RWPE2 (cell line): ENCODE measurements at regions not wholly inside any gene's neighbourhood (a gene's known extent, or its start where the extent isn't known, plus 50 kb on each side); places are given as distances from the start of the nearest gene placed in this dataset.

Experiments
- ATAC-seq: fragments of 200-7000 bp; cut with Tn5 transposase; 3 replicates; pipeline ENCODE4 v1.9.1; 2021; ENCODE audit warnings: low read depth
- DNase-seq: peaks from one replicate; pipeline ENCODE4 v3.0.0-alpha.2; 2020; ENCODE audit warnings: low spot score
- H3K27ac ChIP-seq: fragments of 450-650 bp; 2 replicates; pipeline ENCODE4 v1.5.1; 2017; ENCODE audit warnings: mild to moderate bottlenecking; ENCODE audit not compliant: poor library complexity, severe bottlenecking
- H3K27me3 ChIP-seq: fragments of 250-450 bp; sonication (Bioruptor Pico); 2 replicates; pipeline ENCODE4 v1.5.1; 2021; ENCODE audit warnings: mild to moderate bottlenecking, moderate library complexity; ENCODE audit not compliant: insufficient read depth, poor library complexity, severe bottlenecking
- H3K36me3 ChIP-seq: fragments of 250-450 bp; sonication (Bioruptor Pico); 2 replicates; pipeline ENCODE4 v1.5.1; 2020; ENCODE audit warnings: low read depth, mild to moderate bottlenecking, moderate library complexity
- H3K4me1 ChIP-seq: fragments of 250-450 bp; sonication (Bioruptor Pico); 2 replicates; pipeline ENCODE4 v1.5.1; 2021; ENCODE audit warnings: mild to moderate bottlenecking, moderate library complexity; ENCODE audit not compliant: insufficient read depth, poor library complexity, severe bottlenecking
- H3K4me3 ChIP-seq: fragments of 250-450 bp; sonication (Bioruptor Pico); 2 replicates; pipeline ENCODE4 v1.5.1; 2021; ENCODE audit warnings: mild to moderate bottlenecking, moderate library complexity; ENCODE audit not compliant: severe bottlenecking
- H3K9me3 ChIP-seq: fragments of 250-450 bp; sonication (Bioruptor Pico); 2 replicates; pipeline ENCODE4 v1.5.1; 2021; ENCODE audit warnings: mild to moderate bottlenecking, moderate library complexity; ENCODE audit not compliant: severe bottlenecking
- CTCF ChIP-seq: fragments of 450-650 bp; IDR thresholded peaks from one replicate; pipeline ENCODE4 v1.5.1; 2017; ENCODE audit warnings: mild to moderate bottlenecking, moderate library complexity; ENCODE audit not compliant: poor library complexity, severe bottlenecking

- Histone ChIP-seq H3K27ac (no peak overlapping the region), H3K27me3 (no peaks in the 10 kb centered on the region), H3K4me1 (no peaks in the 10 kb centered on the region), H3K36me3 (no peaks in the 10 kb centered on the region), H3K4me3 (no peak overlapping the region), H3K9me3 (no peaks in the 10 kb centered on the region)
- DNase-seq: no peak
- no peak for TF ChIP-seq CTCF
- ATAC-seq: no peak
Measured at GRCh38 chr13:34886121-34886875, 55.8 kb upstream of the NBEA start.

GRCh38 chr13:34886987-34887386, 55.1 kb upstream of the NBEA start:
- DNase-seq (no peak), ATAC-seq (no peak)
- Histone ChIP-seq H3K4me1 (no peaks in the 10 kb centered on the region), H3K4me3 (no peak overlapping the region), H3K27me3 (no peaks in the 10 kb centered on the region), H3K9me3 (no peaks in the 10 kb centered on the region), H3K27ac (no peak overlapping the region), H3K36me3 (no peaks in the 10 kb centered on the region)
- no peak for TF ChIP-seq CTCF
